ENCODE measurements at regions not wholly inside any gene's neighbourhood (a gene's known extent, or its start where the extent isn't known, plus 50 kb on each side); places are given as distances from the start of the nearest gene placed in this dataset.
"Not testable (repeated sequence)": the region's sequence is repeated elsewhere in the genome, so short reads cannot be mapped to it uniquely, and the experiment has no call there.

DNA sequence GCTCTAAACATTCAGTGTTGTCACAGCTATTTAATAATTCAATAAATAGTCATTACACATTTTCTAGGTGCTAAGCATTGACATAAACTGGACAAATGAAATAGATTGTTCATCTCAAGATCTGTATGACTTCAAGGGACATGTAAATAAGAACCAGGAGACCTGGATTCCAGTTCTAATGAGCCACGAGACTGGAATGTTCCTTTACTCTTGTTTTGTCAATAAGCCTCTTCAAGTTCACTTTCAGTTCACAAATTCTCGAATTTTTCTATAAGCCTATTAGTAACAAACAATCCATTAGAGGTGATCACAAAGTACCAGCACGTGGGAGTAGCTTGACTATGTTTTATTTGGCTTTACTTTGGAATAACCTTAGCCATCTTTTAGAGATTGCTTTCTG is 514.0 kb upstream of the SMIM31 start:
- no peak for DNase-seq

DNA sequence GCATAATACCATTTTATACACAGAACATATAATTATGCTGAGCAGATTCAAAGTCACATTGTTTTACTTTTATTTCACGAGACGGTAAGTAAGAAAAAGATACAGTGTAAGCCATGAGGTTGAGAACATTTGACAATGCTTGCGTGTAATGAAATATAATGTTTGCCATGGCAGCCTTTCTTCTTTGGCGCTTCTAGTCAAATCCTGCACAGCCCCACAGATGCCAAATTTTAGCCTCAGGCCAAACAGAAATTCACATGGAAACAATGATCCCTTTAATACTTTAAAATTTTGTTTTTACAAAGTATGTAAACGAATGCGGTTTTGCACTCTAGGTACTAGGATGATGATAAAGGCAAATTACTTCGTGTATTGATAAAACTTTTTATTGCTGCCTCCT is 502.7 kb upstream of the SMIM31 start:
- DNase-seq = no peak

DNA sequence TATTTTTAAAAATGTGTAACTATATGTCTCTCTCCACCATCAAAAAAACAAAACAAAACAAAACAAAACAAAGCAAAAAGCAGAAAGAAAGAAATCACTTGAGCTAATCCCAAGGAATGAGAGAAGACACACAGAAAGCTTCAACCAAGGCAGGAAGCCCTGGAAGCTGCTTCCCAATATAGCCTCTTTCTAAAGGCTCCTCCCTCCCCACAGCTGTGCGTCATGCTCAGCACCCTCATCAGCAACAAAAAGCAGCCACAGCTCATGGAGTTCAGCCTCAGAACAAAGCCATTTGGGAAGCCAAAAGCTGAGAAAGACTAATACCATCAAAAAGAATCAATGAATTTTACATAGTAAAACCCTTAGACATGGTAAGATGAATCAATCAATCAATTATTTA is 501.6 kb upstream of the SMIM31 start:
- DNase-seq = no peak

DNA sequence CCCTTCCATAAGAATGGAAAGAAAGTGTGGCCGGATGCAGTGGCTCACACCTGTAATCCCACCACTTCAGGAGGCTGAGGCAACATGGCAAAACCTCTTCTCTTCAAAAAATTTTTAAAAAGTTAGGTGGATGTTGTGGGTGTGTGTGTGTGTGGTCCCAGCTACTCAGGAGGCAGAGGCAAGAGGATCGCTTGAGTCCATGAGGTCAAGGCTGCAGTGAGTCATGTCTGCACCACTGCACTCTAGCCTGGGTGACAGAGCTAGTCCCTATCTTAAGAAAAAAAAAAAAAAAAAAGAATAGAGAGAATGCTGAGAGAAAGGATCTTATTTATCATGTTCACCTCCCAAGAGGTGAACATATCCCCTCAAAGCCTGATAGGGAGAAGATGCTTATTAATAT is 492.1 kb upstream of the SMIM31 start:
- DNase-seq = no peak

DNA sequence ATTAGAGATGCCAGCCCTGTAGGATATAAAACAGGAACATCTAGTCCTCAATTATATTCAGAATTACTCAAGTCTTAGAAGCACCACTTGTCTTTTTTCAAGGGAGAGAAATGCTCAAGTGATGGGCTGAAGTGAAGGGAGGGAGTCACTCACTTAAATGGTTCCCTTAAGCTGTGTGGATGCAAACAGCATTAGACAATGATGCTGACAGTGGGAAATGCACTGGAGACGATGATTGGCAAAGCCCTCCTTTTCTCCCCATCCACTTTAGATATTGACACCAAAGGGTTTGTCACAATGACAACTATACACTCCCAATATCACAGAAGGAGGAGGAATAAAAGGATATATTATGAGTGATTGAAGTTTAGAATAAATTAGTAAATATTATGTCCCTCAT is 491.4 kb upstream of the SMIM31 start:
- DNase-seq = not testable (repeated sequence)

DNA sequence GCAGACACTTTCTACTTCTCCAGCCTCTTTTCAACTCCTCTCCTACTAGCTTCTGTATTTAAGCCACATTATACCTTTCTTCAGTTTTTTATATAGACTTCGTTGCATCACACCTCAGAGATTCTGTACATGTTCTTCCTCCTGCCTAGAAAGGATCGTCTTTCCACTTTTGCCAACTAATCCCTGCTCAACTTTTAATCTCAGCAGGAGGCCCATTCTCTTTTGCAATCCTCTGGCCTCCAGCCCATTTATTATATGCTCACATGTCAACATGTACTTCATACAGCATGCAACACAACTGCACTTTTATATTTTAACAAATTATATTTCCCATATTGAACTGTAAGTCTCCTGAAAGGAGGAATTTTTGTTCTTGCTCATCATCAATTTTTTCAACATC is 476.5 kb upstream of the SMIM31 start:
- DNase-seq = not testable (repeated sequence)

DNA sequence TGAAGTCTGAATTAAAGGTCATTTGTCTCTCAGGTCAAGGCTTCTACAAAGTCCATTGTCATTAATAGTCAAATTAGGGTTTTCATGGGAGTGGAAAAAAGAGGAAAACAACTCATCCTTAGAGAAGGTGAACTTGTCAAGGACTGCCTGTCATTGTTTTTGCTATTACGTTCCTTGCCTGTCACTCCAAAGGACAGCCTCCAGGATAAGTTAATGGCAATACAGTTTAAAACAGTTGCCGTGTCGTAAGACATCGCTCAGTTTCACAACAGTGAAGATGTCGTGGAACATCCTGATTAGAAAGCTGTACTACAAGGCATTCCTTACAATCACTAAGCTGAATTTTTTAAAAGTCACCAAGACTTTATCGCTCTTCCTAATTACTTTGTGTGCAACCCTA is 466.8 kb upstream of the SMIM31 start:
- DNase-seq = no peak

DNA sequence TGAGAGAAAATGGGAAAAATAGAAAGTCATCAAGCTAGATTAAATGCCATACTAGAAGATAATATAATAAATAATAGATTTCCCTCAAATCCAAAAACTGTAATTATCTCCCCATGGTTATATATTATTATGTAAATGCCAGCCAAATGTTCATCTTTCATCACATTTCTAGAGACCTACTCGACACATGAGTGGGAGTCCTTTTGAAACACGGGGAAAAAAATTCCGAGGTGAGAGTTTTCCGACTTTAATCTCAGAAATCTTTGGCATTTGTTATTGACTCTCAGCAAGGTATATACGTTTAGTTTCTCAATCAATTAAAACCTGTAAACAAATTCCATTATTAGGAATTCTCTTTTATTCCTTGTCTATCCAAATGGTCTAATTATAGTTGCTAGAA is 465.4 kb upstream of the SMIM31 start:
- no peak for DNase-seq

DNA sequence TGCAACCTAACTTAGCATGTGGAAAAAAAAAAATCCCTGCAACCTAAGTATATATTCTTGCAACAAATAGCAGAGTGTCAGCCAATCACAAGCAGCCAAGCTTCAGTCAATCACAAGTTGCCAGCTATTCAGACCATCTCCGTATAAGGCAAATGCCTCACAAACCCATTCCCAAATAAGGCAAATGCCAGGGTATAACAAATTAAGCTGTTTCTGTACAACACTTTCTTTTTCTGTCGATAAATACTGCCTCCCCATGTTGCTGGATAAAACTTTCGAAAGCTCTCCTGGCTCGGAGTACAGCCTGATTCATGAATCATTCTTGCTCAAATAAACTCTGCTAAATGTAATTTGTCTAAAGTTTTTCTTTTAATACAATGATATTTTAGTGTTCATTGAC is 460.7 kb upstream of the SMIM31 start:
- DNase-seq = no peak

DNA sequence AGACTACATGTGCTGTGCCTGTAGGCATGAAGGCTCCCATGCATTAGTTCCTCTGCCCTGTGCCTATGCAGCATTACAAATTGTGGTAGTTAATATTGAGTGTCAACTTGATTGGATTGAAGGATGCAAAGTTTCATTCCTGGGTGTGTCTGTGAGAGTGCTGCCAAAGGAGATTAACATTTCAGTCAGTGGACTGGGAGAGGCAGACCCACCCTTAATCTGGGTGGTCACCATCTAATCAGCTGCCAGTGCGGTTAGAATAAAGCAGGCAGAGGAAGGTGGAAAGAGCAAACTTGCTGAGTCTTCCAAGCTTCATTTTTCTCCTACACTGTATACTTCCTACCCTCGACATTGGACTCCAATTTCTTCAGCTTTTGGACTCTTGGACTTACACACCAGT is 460.2 kb upstream of the SMIM31 start:
- DNase-seq = no peak

DNA sequence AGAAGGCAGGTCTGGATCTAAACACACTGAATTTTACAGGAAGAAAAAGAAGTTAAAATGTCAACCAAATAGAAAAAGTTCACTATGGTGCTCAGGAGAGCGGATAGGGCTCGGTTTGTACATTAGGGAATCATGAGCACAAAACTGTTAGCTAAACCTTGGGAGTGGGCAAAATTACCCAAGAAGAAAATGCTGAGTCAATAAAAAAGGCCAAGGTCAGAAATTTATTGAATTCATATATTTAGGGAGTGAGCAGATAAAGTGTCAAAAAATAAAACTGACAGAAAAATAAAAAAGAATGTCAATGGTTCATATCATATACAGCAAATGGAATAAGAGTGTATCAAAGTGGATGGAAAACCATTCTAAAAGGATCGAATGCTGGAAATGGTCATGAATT is 452.5 kb upstream of the SMIM31 start:
- DNase-seq = no peak

DNA sequence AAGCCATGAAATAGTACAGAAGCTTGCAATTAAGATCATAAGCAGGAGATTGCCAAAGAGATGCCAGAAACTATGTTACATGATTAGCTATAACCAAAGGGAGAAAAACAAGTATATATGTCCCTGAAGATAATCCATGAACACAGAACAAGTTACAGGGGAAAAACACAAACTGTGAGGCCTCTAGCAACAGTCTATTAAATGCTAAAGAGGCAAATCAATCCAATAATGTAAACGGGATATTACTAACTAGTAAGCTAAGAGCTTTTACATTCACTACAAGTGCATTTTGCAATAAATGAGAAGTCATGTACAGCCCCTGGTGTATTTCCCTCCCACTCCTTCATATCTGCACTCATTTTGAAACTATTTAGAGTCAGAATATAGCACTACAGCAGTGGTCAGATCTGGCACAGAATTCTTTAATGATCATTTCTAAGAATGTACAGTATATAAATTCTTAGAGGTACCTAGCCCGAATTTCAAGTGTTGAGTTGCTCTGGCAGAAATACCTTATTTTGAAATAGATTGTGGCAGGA is 449.8 kb upstream of the SMIM31 start:
- no peak for DNase-seq

DNA sequence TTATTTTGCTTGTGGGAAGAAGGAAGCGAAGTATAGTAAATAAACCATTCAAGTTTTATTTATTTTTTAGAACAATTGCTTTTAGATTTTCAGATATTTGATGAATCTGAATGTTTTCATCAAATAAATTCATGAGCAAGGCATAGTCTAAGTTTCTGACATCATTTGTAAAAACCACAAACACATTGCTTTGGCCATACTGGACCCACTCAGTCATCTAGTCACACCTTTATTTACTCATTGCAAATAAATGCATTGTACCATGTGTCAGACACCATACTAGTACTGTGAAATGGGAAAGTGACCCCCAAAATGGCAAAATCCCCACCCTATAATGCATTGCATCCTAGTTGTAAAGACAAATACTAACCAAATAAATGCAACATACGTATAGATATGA is 449.1 kb upstream of the SMIM31 start:
- DNase-seq = no peak

DNA sequence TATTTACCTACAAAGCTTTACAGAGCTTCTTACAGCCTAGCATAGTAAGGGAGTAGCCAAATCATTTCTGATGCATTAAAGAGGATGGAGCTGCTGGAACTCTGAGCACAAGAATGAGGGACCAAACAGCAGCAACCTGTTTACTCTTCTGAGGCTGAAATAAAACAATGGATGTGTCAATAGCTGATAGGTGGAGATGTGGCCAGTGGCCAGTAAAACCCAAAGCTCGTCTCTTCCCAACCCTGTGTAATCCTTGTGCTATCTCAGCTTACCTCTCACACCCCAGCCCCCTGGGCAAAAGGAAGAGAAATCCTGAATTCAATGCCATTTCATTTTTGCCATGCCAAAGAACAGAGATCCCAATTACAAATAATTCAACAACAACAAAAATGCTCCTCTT is 446.7 kb upstream of the SMIM31 start:
- no peak for DNase-seq

DNA sequence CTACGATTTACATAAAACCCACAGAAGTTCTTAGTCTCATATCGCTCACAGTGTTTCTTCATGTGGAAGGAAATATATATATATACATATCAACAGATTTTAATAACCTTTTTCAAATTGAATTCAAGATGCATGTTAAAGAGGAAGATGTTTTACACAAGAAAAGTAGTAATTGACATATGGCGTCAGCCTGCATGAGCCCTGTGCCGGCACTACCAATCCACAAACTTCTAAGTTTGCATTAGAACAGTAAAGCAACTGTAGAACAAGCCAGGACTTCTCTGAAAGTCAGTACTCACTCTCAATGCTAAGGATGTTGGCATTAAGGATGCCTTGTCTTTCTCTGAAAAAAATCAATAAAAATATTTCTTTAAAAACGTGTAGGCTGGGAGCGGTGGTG is 441.3 kb upstream of the SMIM31 start:
- DNase-seq = no peak

DNA sequence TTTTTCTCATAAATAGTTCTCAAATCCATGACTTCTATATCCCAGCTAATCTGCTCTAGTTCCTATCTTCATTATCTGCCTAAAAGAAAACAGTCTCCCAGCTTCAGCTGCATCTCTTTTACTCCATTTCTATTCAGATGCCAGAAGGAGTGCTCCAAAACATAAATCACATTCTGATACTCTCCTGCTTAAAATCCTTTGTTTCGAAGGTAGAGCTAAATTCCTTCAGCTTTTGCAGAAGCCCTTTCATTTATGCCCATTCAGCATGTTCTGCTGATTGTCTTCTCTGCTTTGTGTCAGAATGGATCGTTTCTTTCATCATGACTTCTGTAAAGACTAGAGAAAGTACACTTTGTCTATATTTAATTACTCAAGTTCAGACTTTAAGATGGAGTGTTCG is 440.1 kb upstream of the SMIM31 start:
- DNase-seq = no peak

DNA sequence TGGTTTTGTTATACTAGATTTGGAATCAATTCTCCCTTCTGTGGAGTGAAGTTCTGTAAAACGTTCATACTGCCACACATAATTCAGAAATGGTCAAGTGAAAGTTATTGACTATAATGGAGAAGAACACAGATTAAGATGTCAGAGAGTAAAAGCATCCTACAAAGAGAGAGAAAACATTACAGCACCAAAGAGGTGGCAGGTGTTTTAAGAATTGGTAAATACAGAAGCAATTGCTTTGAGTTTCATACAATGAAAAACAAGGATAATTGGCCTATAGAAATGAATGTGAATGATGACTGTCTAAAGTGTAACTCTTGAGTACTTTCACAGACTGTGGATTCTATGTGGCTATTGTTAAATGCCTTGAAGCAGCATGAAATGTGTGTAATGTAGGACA is 435.6 kb upstream of the SMIM31 start:
- DNase-seq = no peak

DNA sequence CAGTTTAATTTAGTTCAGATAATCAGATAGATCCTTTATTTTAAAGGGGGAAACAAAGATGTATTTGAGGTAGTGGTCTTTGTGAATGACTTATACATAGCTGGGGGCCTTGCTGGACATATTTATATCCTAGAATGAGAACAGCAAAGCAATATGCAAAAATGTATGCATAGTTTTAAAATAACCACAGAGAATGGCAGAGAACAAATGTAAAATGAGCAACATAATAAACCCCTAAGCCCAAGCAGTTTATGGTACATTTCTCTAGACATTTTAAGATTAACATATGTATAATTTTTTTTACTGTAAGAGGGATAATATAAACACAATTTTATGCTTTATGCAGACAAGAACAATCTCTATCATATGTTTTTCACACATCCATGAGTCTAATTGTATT is 434.2 kb upstream of the SMIM31 start:
- DNase-seq = no peak

DNA sequence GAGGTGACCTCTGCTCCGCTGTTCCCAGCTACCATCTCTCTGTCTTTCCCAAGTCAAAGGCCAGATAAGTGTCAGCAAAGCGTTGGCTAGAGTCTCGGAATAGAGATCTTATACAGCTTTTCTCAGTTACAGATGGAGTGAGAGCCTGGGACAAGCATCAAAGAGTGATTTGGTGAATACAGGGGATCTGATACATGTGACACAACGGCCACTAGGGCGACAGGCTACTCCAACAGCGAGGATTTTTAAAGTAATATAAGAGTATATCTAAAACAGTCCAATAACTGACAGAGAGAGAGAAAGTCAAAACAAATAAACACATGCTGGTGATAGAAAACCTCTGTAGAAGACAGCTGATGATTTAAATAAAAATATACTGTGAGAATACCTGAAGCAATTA is 433.1 kb upstream of the SMIM31 start:
- no peak for DNase-seq

DNA sequence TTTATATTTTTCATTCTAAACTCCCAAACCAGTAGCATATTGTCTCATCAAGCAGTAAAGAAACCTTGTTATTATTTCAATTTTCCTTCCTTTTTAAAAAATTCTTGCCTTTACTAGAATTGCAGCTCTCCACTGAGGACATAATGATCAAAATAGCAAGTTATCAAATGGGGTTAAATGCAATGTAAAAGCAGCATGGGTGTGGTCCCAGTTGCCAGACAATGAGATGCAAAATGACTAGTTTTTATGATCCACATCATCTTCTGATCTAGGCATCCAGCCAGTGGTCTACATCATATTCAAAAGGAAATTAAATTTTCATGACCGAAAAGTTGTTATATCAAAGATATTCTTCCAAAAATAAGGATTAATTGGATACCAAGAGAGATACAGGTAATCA is 427.9 kb upstream of the SMIM31 start:
- DNase-seq = no peak

DNA sequence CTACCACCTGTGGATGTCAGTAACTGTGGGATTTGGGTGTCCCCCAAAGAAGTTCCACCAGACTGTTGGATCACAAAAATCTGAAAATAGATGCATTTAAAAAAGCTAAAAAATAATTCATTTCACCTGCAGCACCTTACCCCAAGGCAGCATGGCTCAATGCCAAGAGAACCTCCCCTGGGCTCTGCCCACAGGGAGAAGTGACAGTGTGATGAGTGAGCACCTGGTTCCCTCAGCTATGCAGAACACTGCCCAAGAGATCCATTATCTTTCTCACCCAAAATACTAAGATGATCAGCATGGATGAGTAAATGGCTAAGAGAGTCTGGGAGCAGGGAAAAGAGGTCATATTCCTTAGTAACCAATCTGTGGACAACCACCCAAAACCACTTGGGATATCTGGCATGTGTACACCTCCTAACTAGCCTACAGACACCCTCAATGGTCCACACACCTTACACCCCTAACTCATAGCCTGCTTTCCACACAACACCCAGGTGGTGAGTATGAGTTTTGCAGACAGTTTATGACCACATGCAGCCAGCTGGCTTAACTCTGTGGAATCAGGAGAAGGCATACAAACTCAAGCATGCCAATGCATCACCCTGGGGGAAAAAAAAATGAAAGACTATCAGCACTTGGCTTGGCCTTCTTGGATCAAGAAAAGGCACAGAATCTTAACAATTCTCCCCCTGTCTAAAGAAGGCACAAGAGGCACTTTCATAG is 416.5 kb upstream of the SMIM31 start:
- DNase-seq = no peak

DNA sequence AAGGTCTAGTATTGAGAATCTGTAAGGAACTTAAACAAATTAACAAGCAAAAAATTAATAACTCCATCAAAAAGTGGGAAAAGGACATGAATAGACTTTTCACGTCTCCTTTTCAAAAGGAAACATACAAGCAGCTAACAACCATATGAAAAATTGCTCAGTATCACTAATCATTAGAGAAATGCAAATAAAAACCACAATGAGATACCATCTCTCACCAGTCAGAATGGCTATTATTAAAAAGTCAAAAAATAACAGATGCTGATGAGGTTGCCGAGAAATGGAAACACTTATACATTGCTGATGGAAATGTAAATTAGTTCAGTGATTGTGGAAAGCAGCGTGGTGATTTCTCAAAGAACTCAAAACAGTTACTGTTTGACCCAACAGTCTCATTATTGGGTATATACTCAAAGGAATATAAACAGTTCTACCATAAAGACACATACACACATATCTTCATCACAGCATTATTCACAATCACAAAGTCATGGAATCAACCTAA is 410.4 kb upstream of the SMIM31 start:
- DNase-seq = no peak

DNA sequence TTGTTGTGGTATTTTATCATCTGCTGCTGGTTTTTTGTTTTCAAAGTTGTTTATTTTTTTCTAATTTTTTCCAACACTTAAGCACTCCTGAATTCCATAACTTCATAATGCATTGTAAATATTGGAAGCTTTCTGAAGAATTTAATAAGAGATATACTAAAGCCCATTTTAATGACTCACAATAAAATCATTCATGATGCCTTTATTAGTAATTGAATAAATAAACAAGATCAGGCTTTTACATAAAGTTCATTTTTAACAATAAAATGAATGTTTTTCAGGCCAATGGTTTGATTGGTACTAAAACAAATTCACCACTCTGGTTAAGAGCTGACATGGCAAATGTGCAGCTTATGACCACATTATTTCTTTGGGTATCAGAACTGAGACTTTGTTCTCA is 408.2 kb upstream of the SMIM31 start:
- DNase-seq = no peak

DNA sequence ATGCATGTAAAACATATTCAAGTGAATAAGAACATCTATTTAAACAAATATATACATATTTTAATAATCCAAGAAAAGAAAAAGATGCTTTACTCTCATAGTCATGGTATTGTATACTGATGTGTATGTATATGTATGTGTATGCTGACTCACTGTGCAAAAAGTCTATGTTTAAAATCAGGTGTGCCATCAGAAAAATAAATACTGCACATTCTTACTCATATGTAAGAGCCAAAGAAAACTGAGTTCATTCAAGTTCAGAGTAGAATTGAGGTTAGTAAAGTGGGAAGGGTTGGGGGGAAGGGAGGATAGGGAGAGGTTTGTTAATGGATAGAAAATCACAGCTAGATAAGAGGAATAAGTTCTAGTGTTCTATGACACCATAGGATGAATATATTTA is 403.9 kb upstream of the SMIM31 start:
- DNase-seq = no peak

DNA sequence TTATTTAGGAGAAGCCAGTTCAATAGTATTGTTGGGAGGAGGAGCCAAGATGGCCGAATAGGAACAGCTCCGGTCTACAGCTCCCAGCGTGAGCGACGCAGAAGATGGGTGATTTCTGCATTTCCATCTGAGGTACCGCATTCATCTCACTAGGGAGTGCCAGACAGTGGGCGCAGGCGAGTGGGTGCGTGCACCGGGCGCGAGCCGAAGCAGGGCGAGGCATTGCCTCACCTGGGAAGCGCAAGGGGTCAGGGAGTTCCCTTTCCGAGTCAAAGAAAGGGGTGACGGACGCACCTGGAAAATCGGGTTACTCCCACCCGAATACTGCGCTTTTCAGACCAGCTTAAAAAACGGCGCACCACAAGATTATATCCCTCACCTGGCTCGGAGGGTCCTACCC is 403.2 kb upstream of the SMIM31 start:
- DNase-seq = not testable (repeated sequence)

Data from NCI-H1436 treated with DMSO at 0.1 percent for 48 hours (cell line).